ENCODE measurements at regions not wholly inside any gene's neighbourhood (a gene's known extent, or its start where the extent isn't known, plus 50 kb on each side); places are given as distances from the start of the nearest gene placed in this dataset.

GRCh38 chr11:130778026-130778425 is 138.3 kb downstream of the SNX19 start:
- no peak overlapping the region for H3K4me3 Mint-ChIP-seq
- H3K27me3 Mint-ChIP-seq (ENCODE audit: low read depth), result no peaks in the 10 kb centered on the region
- no peak overlapping the region for H3K27ac Mint-ChIP-seq (ENCODE audit: unreplicated experiment)
- no peaks in the 10 kb centered on the region for H3K36me3 Mint-ChIP-seq (ENCODE audit: low read depth)
- H3K4me1 Mint-ChIP-seq, result peaks cover 20% of the 10 kb centered on the region
- peaks cover 3% of the 10 kb centered on the region for H3K9me3 Mint-ChIP-seq
- no peak for DNase-seq (ENCODE audit: low read depth, low spot score)
- TF ChIP-seq, protein P1, sequence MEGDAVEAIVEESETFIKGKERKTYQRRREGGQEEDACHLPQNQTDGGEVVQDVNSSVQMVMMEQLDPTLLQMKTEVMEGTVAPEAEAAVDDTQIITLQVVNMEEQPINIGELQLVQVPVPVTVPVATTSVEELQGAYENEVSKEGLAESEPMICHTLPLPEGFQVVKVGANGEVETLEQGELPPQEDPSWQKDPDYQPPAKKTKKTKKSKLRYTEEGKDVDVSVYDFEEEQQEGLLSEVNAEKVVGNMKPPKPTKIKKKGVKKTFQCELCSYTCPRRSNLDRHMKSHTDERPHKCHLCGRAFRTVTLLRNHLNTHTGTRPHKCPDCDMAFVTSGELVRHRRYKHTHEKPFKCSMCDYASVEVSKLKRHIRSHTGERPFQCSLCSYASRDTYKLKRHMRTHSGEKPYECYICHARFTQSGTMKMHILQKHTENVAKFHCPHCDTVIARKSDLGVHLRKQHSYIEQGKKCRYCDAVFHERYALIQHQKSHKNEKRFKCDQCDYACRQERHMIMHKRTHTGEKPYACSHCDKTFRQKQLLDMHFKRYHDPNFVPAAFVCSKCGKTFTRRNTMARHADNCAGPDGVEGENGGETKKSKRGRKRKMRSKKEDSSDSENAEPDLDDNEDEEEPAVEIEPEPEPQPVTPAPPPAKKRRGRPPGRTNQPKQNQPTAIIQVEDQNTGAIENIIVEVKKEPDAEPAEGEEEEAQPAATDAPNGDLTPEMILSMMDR (conservative IDR thresholded peaks at IDR 0.05), result no peak

DNA sequence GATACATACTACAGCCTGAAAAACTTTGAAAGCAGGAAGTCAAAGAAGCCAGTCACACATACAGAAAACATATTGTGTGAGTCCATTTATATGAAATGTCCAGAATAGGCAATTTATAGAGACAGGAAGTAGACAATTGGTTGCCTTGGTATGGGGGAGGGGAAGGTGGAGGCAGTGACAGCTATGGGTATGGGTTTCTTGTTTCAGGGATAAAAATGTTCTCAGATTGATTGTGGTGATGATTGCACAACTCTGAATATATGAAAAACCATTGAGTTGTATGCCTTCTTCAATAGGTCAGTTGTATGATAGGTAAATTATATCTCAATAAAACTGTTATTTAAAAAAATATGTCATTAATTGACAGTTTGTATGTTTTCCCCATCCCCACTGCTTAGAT is 137.6 kb downstream of the SNX19 start:
- H3K27me3 Mint-ChIP-seq (ENCODE audit: low read depth), result no peaks in the 10 kb centered on the region
- TF ChIP-seq, protein P1 (conservative IDR thresholded peaks at IDR 0.05), result no peak
- peaks cover 15% of the 10 kb centered on the region for H3K4me1 Mint-ChIP-seq
- peaks cover 3% of the 10 kb centered on the region for H3K9me3 Mint-ChIP-seq
- H3K27ac Mint-ChIP-seq (ENCODE audit: unreplicated experiment), result no peak overlapping the region
- H3K36me3 Mint-ChIP-seq (ENCODE audit: low read depth), result no peaks in the 10 kb centered on the region
- no peak for DNase-seq (ENCODE audit: low read depth, low spot score)
- no peak overlapping the region for H3K4me3 Mint-ChIP-seq

GRCh38 chr11:130779267-130779666 is 137.0 kb downstream of the SNX19 start:
- H3K9me3 Mint-ChIP-seq, result peaks cover 3% of the 10 kb centered on the region
- no peak overlapping the region for H3K27ac Mint-ChIP-seq (ENCODE audit: unreplicated experiment)
- H3K27me3 Mint-ChIP-seq (ENCODE audit: low read depth), result no peaks in the 10 kb centered on the region
- no peaks in the 10 kb centered on the region for H3K36me3 Mint-ChIP-seq (ENCODE audit: low read depth)
- no peak overlapping the region for H3K4me3 Mint-ChIP-seq
- DNase-seq (ENCODE audit: low read depth, low spot score), result no peak
- TF ChIP-seq, protein P1 (conservative IDR thresholded peaks at IDR 0.05), result no peak
- H3K4me1 Mint-ChIP-seq, result peaks cover 15% of the 10 kb centered on the region

- peaks cover 15% of the 10 kb centered on the region for H3K4me1 Mint-ChIP-seq
Measured at GRCh38 chr11:130779943-130780342, 136.3 kb downstream of the SNX19 start.

DNA sequence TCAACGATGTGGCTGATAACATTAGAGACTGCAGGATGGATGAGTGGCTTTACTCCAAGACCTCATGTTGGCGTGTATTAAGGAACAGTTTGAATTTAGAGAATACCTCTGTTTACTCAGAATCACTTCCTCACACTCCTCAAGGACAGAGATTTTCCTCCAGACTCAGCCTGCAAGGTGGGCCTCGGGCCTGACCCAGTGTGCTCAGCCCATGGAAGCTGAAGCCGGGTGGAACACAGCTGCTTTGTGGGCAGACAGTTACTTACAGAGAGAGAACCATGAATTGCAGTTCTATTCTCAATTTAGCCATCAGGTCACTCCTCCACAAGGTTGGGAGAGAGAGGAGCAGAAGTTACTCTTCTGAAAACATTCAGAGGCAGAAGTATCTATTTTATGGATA is 135.8 kb downstream of the SNX19 start:
- Mint-ChIP-seq H3K36me3 (ENCODE audit: low read depth) (no peaks in the 10 kb centered on the region), H3K4me1 (peaks cover 19% of the 10 kb centered on the region), H3K27me3 (ENCODE audit: low read depth) (no peaks in the 10 kb centered on the region), H3K27ac (ENCODE audit: unreplicated experiment) (no peak overlapping the region), H3K9me3 (peaks cover 7% of the 10 kb centered on the region), H3K4me3 (no peak overlapping the region)
- DNase-seq (ENCODE audit: low read depth, low spot score), result no peak
- TF ChIP-seq, protein P1 (conservative IDR thresholded peaks at IDR 0.05), result no peak

More at GRCh38 chr11:130779943-130780342, 136.3 kb downstream of the SNX19 start:
- Mint-ChIP-seq H3K27me3 (ENCODE audit: low read depth) (no peaks in the 10 kb centered on the region), H3K9me3 (peaks cover 3% of the 10 kb centered on the region), H3K27ac (ENCODE audit: unreplicated experiment) (no peak overlapping the region), H3K4me3 (no peak overlapping the region), H3K36me3 (ENCODE audit: low read depth) (no peaks in the 10 kb centered on the region)
- no peak for DNase-seq (ENCODE audit: low read depth, low spot score)
- TF ChIP-seq, protein P1 (conservative IDR thresholded peaks at IDR 0.05), result no peak

GRCh38 chr11:130781931-130782330 is 134.3 kb downstream of the SNX19 start:
- DNase-seq (ENCODE audit: low read depth, low spot score), result no peak
- Mint-ChIP-seq H3K36me3 (ENCODE audit: low read depth) (no peaks in the 10 kb centered on the region), H3K27me3 (ENCODE audit: low read depth) (no peaks in the 10 kb centered on the region), H3K4me3 (no peak overlapping the region), H3K4me1 (peaks cover 28% of the 10 kb centered on the region), H3K9me3 (peaks cover 7% of the 10 kb centered on the region), H3K27ac (ENCODE audit: unreplicated experiment) (no peak overlapping the region)
- TF ChIP-seq, protein P1 (conservative IDR thresholded peaks at IDR 0.05), result no peak
